IMR-90 (cell line): ENCODE measurements at regions not wholly inside any gene's neighbourhood (a gene's known extent, or its start where the extent isn't known, plus 50 kb on each side); places are given as distances from the start of the nearest gene placed in this dataset.

Experiments
- ATAC-seq: fragments of 200-7000 bp; cut with Tn5 transposase; 2 replicates; pipeline ENCODE4 v1.9.1; 2020; ENCODE audit warnings: low read depth, mild to moderate bottlenecking, moderate library complexity
- BruUV-seq: library from RNA; stranded (reverse); fragments of 400-500 nt; replicated peaks from 2 replicates; lab custom pipeline; 2021; lab: Mats Ljungman, UMichigan
- CTCF ChIA-PET: fragments of 300-600 bp; formaldehyde crosslinking; extraction: SDS; loops from one replicate; lab custom pipeline; 2021; ENCODE audit warnings: antibody characterized with exemption; lab: Yijun Ruan, JAX
- POLR2A ChIA-PET: fragments of 300-600 bp; sonication (Branson Sonifier 250); formaldehyde crosslinking; loops from one replicate; lab custom pipeline; 2022; ENCODE audit warnings: antibody characterized with exemption; ENCODE audit not compliant: unreplicated experiment; lab: Charles Lee
- DNase-seq: peaks from one replicate; pipeline ENCODE4 v3.0.0; 2013
- H2AFZ ChIP-seq: replicated peaks from 2 replicates; pipeline ENCODE3; 2013; ENCODE audit warnings: low read length, mild to moderate bottlenecking; ENCODE audit not compliant: poor library complexity
- H2AK5ac ChIP-seq: 2 replicates; pipeline ENCODE4 v1.6.1; 2013; ENCODE audit warnings: low read depth, low read length, inconsistent platforms
- H2AK9ac ChIP-seq: replicated peaks from 2 replicates; pipeline ENCODE3; 2013; ENCODE audit warnings: mild to moderate bottlenecking, low read depth, low read length, moderate library complexity; ENCODE audit not compliant: poor library complexity
- H2BK120ac ChIP-seq: 2 replicates; pipeline ENCODE4 v1.6.1; 2013; ENCODE audit warnings: low read depth, low read length, inconsistent platforms
- H2BK15ac ChIP-seq: 3 replicates; pipeline ENCODE4 v1.6.1; 2013; ENCODE audit warnings: low read depth, low read length, inconsistent platforms
- H2BK20ac ChIP-seq: 2 replicates; pipeline ENCODE4 v1.6.1; 2013; ENCODE audit warnings: low read depth, mild to moderate bottlenecking, inconsistent platforms, low read length, moderate library complexity
- H2BK5ac ChIP-seq: 2 replicates; pipeline ENCODE4 v1.6.1; 2013; ENCODE audit warnings: mild to moderate bottlenecking, low read depth, low read length, inconsistent platforms; ENCODE audit not compliant: poor library complexity, severe bottlenecking
- H3K14ac ChIP-seq: replicated peaks from 2 replicates; pipeline ENCODE4 v1.6.1; 2013; ENCODE audit warnings: low read depth, low read length, inconsistent platforms
- H3K18ac ChIP-seq: 2 replicates; pipeline ENCODE4 v1.6.1; 2013; ENCODE audit warnings: low read depth, low read length, control low read depth
- H3K23ac ChIP-seq: 2 replicates; pipeline ENCODE4 v1.6.1; 2013; ENCODE audit warnings: low read depth, low read length, inconsistent platforms
- H3K27ac ChIP-seq: 2 replicates; pipeline ENCODE4 v1.5.1; 2013; ENCODE audit warnings: mild to moderate bottlenecking, control low read depth, low read length; ENCODE audit not compliant: insufficient read depth
- H3K27me3 ChIP-seq: 2 replicates; pipeline ENCODE4 v1.6.1; 2013; ENCODE audit warnings: low read length; ENCODE audit not compliant: control insufficient read depth, insufficient read depth
- H3K36me3 ChIP-seq: 2 replicates; pipeline ENCODE4 v1.6.1; 2013; ENCODE audit warnings: low read length, mixed read lengths; ENCODE audit not compliant: control insufficient read depth, insufficient read depth
- H3K4ac ChIP-seq: 2 replicates; pipeline ENCODE4 v1.6.1; 2013; ENCODE audit warnings: low read depth, low read length, inconsistent platforms
- H3K4me1 ChIP-seq: 2 replicates; pipeline ENCODE4 v1.6.1; 2013; ENCODE audit warnings: low read length, mixed read lengths; ENCODE audit not compliant: control insufficient read depth, insufficient read depth
- H3K4me2 ChIP-seq: 2 replicates; pipeline ENCODE4 v1.6.1; 2013; ENCODE audit warnings: low read depth, mild to moderate bottlenecking, control low read depth, low read length, moderate library complexity
- H3K4me3 ChIP-seq: 2 replicates; pipeline ENCODE4 v1.5.1; 2013; ENCODE audit warnings: low read depth, mild to moderate bottlenecking, control low read depth, low read length, moderate library complexity; ENCODE audit not compliant: insufficient read depth
- H3K56ac ChIP-seq: 2 replicates; pipeline ENCODE4 v1.6.1; 2013; ENCODE audit warnings: low read length, inconsistent platforms; ENCODE audit not compliant: insufficient read depth; ENCODE audit errors: extremely low read depth
- H3K79me1 ChIP-seq, 2 experiments: 2 replicates each; pipeline ENCODE4 v1.6.1; 2013; ENCODE audit warnings: low read length in 2 of 2, inconsistent platforms in 1 of 2, low read depth in 1 of 2
- H3K9ac ChIP-seq: 2 replicates; pipeline ENCODE4 v1.6.1; 2013; ENCODE audit warnings: low read depth, low read length, control low read depth
- H3K9me1 ChIP-seq: 2 replicates; pipeline ENCODE4 v1.6.1; 2013; ENCODE audit warnings: low read length, inconsistent platforms; ENCODE audit not compliant: insufficient read depth
- H3K9me3 ChIP-seq: 2 replicates; pipeline ENCODE4 v1.6.1; 2013; ENCODE audit warnings: low read length; ENCODE audit not compliant: control insufficient read depth, insufficient read depth
- H4K20me1 ChIP-seq: 2 replicates; pipeline ENCODE4 v1.6.1; 2013; ENCODE audit warnings: low read length, inconsistent platforms; ENCODE audit not compliant: insufficient read depth
- H4K5ac ChIP-seq: 2 replicates; pipeline ENCODE4 v1.6.1; 2013; ENCODE audit warnings: mild to moderate bottlenecking, low read depth, low read length, control low read depth
- H4K8ac ChIP-seq, 2 experiments: 2 replicates each; pipeline ENCODE4 v1.6.1; 2013; ENCODE audit warnings: low read depth in 2 of 2, low read length in 2 of 2, control low read depth in 1 of 2, inconsistent platforms in 1 of 2
- H4K91ac ChIP-seq: 2 replicates; pipeline ENCODE4 v1.6.1; 2013; ENCODE audit warnings: low read depth, low read length, inconsistent platforms; ENCODE audit not compliant: insufficient read depth
- BHLHE40 ChIP-seq: fragments of 150-350 bp; IDR thresholded peaks from 2 replicates; pipeline ENCODE4 v1.6.1; 2016; ENCODE audit warnings: mild to moderate bottlenecking, low read depth, low read length
- MAZ ChIP-seq: IDR thresholded peaks from 2 replicates; pipeline ENCODE4 v1.6.1; 2012; ENCODE audit warnings: low read depth, mild to moderate bottlenecking, low read length, improper control_type of control experiment, moderate library complexity, borderline replicate concordance
- MXI1 ChIP-seq: IDR thresholded peaks from 2 replicates; pipeline ENCODE4 v1.6.1; 2012; ENCODE audit warnings: low read depth, mild to moderate bottlenecking, low read length, moderate library complexity, borderline replicate concordance
- WGBS, 2 experiments: methylation state at CpG; one replicate each; pipeline versions ENCODE4 v1.1.5 to v1.1.7; 2013; ENCODE audit warnings: missing lambda C conversion rate in 2 of 2; ENCODE audit not compliant: insufficient read length in 1 of 2; ENCODE audit errors: extremely low coverage in 2 of 2; 5-methylcytosine and 5-hydroxymethylcytosine counted together
- dilution Hi-C: fragments of 300-500 bp; cut with HindIII; formaldehyde crosslinking; loops from one replicate; pipeline ENCODE4 v1.14.3; 2018; ENCODE audit warnings: low sequenced_read_pairs; ENCODE audit not compliant: unreplicated experiment
- in situ Hi-C: fragments of 300-500 bp; cut with MboI; formaldehyde crosslinking; loops from 3 replicates; pipeline ENCODE4 v1.14.3; 2019; ENCODE audit warnings: low sequenced_read_pairs, inconsistent platforms, mixed read lengths
- intact Hi-C: fragments of 100-400 bp; cut with micrococcal nuclease; formaldehyde crosslinking; loops from 2 replicates; pipeline ENCODE4 v1.10.0; 2022

DNA sequence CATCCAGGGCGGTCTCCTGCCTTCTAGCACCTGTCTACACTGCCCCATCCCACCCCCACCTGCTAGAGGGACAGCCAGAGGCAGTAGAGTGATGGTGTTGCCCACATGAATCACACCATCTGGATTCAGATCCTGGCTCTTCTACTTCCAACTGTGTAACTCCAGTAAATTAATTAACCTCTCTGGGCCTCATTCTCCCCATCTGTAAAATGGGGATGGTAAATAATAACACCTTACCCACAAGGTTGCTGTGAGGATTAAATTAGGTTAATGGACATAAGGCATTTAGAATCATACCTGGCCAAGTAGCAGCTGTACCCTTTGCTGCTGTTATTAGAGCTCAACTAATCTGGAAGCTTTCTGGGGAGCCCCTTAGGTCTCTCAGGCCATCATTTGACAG, 149.6 kb upstream of the BCOR start:
- Histone ChIP-seq H2AFZ (no peak overlapping the region), H3K9me3 (no peaks in the 10 kb centered on the region), H4K5ac (no peak overlapping the region), H2BK15ac (no peak overlapping the region), H3K9me1 (no peaks in the 10 kb centered on the region), H4K20me1 (no peaks in the 10 kb centered on the region), H3K4me2 (no peak overlapping the region), H3K36me3 (no peaks in the 10 kb centered on the region), H2AK5ac (no peak overlapping the region), H3K79me1 (no peaks in the 10 kb centered on the region), H3K27me3 (peaks cover 7% of the 10 kb centered on the region), H2BK120ac (no peak overlapping the region), H4K8ac (no peak overlapping the region), H2BK5ac (no peak overlapping the region), H3K14ac (no peak overlapping the region), H3K18ac (no peak overlapping the region), H3K27ac (no peak overlapping the region), H3K9ac (no peak overlapping the region), H3K23ac (no peak overlapping the region), H2BK20ac (no peak overlapping the region), H4K91ac (no peak overlapping the region), H3K56ac (no peak overlapping the region), H2AK9ac (no peak overlapping the region), H3K4me1 (peaks cover 6% of the 10 kb centered on the region), H3K4me3 (no peak overlapping the region), H3K4ac (no peak overlapping the region)
- BruUV-seq: no TSS peak
- dilution Hi-C loops (no loop called here), intact Hi-C loops (loop anchor here (5.0 kb wide), 1 partner anchor 140 kb away; no protein-coding TSS in a partner anchor), in situ Hi-C loops (no loop called here)
- ChIA-PET CTCF (no interaction called here), POLR2A (no interaction called here)
- TF ChIP-seq MXI1 (no peak), MAZ (no peak), BHLHE40 (no peak)
- DNase-seq (no peak), ATAC-seq (no peak)
- WGBS, 2 experiments: no CpG with 5 or more reads among the region's 1 CpG
